Common myeloid progenitor, CD34-positive (primary cell): ENCODE measurements at regions not wholly inside any gene's neighbourhood (a gene's known extent, or its start where the extent isn't known, plus 50 kb on each side); places are given as distances from the start of the nearest gene placed in this dataset.

Source experiments
- CTCF ChIA-PET: fragments of 350-600 bp; sonication (Branson Sonifier 250); formaldehyde crosslinking; loops from one replicate; lab custom pipeline; 2021; ENCODE audit warnings: antibody characterized with exemption; lab: Charles Lee
- POLR2A ChIA-PET: fragments of 350-600 bp; sonication (Branson Sonifier 250); formaldehyde crosslinking; loops from one replicate; lab custom pipeline; 2021; ENCODE audit warnings: antibody characterized with exemption; lab: Charles Lee
- DNase-seq, 3 donors: peaks; one replicate each; pipeline versions ENCODE4 v3.0.0 to v3.0.0-alpha.2; 2013
- H3K27ac ChIP-seq, 2 experiments: 1 replicate in 1 of 2; 2 replicates in 1 of 2; pipeline ENCODE4 v1.7.0; 2013; ENCODE audit warnings: inconsistent platforms in 2 of 2, low read length in 2 of 2, mild to moderate bottlenecking in 2 of 2, low read depth in 1 of 2, moderate library complexity in 1 of 2; ENCODE audit not compliant: severe bottlenecking in 2 of 2, insufficient read depth in 1 of 2, poor library complexity in 1 of 2
- H3K27me3 ChIP-seq, 5 experiments: replicated peaks in 2 of 5; 1 replicate in 3 of 5; 2 replicates in 2 of 5; pipeline versions ENCODE4 v1.6.1 to v1.7.0; 2013; ENCODE audit warnings: low read length in 4 of 5, mild to moderate bottlenecking in 2 of 5, moderate library complexity in 2 of 5, inconsistent platforms in 1 of 5; ENCODE audit not compliant: insufficient read depth in 5 of 5, control insufficient read depth in 4 of 5
- H3K36me3 ChIP-seq, 4 experiments: 1 replicate in 2 of 4; 2 replicates in 2 of 4; pipeline versions ENCODE4 v1.6.1 to v1.7.0; 2013; ENCODE audit warnings: low read length in 3 of 4, control low read depth in 1 of 4, mild to moderate bottlenecking in 1 of 4; ENCODE audit not compliant: control insufficient read depth in 4 of 4, insufficient read depth in 4 of 4
- H3K4me1 ChIP-seq, 4 experiments: 1 replicate in 3 of 4; 2 replicates in 1 of 4; pipeline versions ENCODE4 v1.6.1 to v1.7.1; 2013; ENCODE audit warnings: low read length in 3 of 4, mild to moderate bottlenecking in 3 of 4, control low read depth in 1 of 4, inconsistent platforms in 1 of 4, moderate library complexity in 1 of 4; ENCODE audit not compliant: control insufficient read depth in 4 of 4, insufficient read depth in 4 of 4; ENCODE audit errors: control extremely low read depth in 1 of 4
- H3K4me3 ChIP-seq, 7 experiments: 1 replicate in 4 of 7; 2 replicates in 3 of 7; pipeline versions ENCODE4 v1.5.1 to v1.7.0; 2013; ENCODE audit warnings: mild to moderate bottlenecking in 7 of 7, low read length in 6 of 7, moderate library complexity in 6 of 7, inconsistent platforms in 2 of 7, low read depth in 2 of 7, control low read depth in 1 of 7; ENCODE audit not compliant: insufficient read depth in 4 of 7, control insufficient read depth in 1 of 7; ENCODE audit errors: extremely low read depth in 1 of 7
- H3K9me3 ChIP-seq, 5 experiments: 1 replicate in 4 of 5; 2 replicates in 1 of 5; pipeline versions ENCODE4 v1.6.1 to v1.7.1; 2013; ENCODE audit warnings: low read length in 4 of 5, mild to moderate bottlenecking in 2 of 5, inconsistent platforms in 1 of 5, low read depth in 1 of 5, moderate library complexity in 1 of 5; ENCODE audit not compliant: control insufficient read depth in 4 of 5, insufficient read depth in 2 of 5; ENCODE audit errors: control extremely low read depth in 1 of 5
- WGBS: methylation state at CpG from one replicate; pipeline ENCODE4 v1.1.5; 2013; ENCODE audit not compliant: insufficient coverage; 5-methylcytosine and 5-hydroxymethylcytosine counted together

DNA sequence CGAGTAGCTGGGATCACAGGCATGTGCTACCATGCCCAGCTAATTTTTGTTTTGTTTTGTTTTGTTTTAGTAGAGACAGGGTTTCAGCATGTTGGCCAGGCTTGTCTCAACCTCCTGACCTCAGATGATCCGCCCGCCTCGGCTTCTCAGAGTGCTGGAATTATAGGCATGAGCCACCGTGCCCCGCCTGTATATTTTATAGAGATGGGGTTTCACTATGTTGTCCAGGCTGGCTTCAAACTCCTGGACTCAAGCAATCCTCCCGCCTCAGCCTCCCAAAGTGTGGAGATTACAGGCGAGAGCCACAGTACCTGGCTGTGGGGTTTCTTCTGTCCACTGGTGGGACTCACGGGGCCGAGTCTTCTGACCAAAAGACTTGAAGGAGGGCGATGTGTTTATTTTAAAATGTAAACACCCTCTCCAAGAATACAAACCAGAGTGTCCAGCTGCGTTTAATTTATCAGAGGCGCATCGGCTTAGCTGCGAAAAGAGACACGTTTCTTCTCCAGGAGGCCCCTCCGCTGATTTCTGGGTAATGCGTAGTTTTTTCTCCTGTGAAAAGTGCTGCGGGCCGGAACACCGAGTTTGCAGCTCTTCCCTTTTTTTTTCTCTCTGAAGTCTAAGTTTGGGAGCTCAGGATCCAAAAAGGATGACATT, 86.9 kb upstream of the CIBAR2 start:
- Histone ChIP-seq H3K4me3 (no peak overlapping the region), H3K36me3 (no peaks in the 10 kb centered on the region), H3K27me3 (no peaks in the 10 kb centered on the region), H3K4me1 (peaks cover 0 to 11% (median 5%) of the 10 kb centered on the region in 4 experiments), H3K9me3 (no peaks in the 10 kb centered on the region), H3K27ac (no peak overlapping the region)
- DNase-seq, result no peak
- ChIA-PET POLR2A (interaction anchor here (0.7 kb wide), 1 partner anchor 30 kb away, joined by 4 read pairs; no protein-coding TSS in a partner anchor), CTCF (interaction anchor here (0.6 to 2.2 kb wide), 6 partner anchors 10 to 453 kb away, joined by 3 to 5 read pairs (median 3); no protein-coding TSS in a partner anchor)
- 96% methylated on average over 16 of the region's 21 CpGs for WGBS

DNA sequence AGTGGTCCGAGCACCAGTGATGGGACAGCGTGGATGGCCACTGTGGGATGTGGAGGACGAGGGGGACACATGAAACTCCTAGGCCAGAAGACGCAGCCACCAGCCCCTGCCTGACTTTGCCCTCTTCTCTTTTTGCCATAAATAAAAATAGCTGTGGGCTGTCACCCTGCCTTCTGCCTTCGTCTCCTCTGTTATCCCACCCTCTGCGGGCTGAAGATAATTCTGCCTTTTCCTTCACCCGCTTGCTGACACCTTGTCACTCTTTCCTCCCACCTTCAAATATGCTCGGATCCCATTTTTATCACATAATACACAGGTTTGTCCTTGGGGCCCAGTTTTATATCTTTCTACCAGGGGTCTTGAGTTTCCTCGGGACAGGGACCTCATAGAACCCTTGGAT, 87.6 kb upstream of the CIBAR2 start:
- H3K36me3 ChIP-seq, result no peaks in the 10 kb centered on the region
- no peaks in the 10 kb centered on the region for H3K27me3 ChIP-seq
- DNase-seq, result no peak
- ChIA-PET POLR2A (no interaction called here), CTCF (interaction anchor here (0.6 to 2.2 kb wide), 2 partner anchors 23 to 76 kb away, joined by 3 to 5 read pairs; no protein-coding TSS in a partner anchor)
- H3K9me3 ChIP-seq, result no peaks in the 10 kb centered on the region
- no peak overlapping the region for H3K4me3 ChIP-seq
- 84% methylated on average over 8 of the region's 9 CpGs for WGBS
- peaks cover 0 to 11% (median 5%) of the 10 kb centered on the region in 4 experiments for H3K4me1 ChIP-seq
- no peak overlapping the region for H3K27ac ChIP-seq

- Histone ChIP-seq H3K4me3 (no peak overlapping the region), H3K4me1 (peaks cover 0 to 11% (median 5%) of the 10 kb centered on the region in 4 experiments), H3K9me3 (no peaks in the 10 kb centered on the region), H3K27ac (no peak overlapping the region), H3K27me3 (no peaks in the 10 kb centered on the region), H3K36me3 (no peaks in the 10 kb centered on the region)
- CTCF ChIA-PET, result interaction anchor here (0.6 to 2.2 kb wide), 2 partner anchors 24 to 75 kb away, joined by 3 to 5 read pairs; no protein-coding TSS in a partner anchor
- WGBS, result 93% methylated on average over 17 of the region's 17 CpGs
- POLR2A ChIA-PET, result no interaction called here
- no peak for DNase-seq
These were observed 88.4 kb upstream of the CIBAR2 start for GRCh38 chr16:85200471-85201278.

- H3K4me3 ChIP-seq, result no peak overlapping the region
- no peak overlapping the region for H3K27ac ChIP-seq
- H3K9me3 ChIP-seq, result no peaks in the 10 kb centered on the region
- DNase-seq, result no peak
- CTCF ChIA-PET, result no interaction called here
- no peaks in the 10 kb centered on the region for H3K27me3 ChIP-seq
- H3K4me1 ChIP-seq, result peaks cover 0 to 14% (median 5%) of the 10 kb centered on the region in 4 experiments
- WGBS, result 84% methylated on average over 7 of the region's 8 CpGs
- POLR2A ChIA-PET, result no interaction called here
- no peaks in the 10 kb centered on the region for H3K36me3 ChIP-seq
These were observed 89.3 kb upstream of the CIBAR2 start for GRCh38 chr16:85201574-85201973.

DNA sequence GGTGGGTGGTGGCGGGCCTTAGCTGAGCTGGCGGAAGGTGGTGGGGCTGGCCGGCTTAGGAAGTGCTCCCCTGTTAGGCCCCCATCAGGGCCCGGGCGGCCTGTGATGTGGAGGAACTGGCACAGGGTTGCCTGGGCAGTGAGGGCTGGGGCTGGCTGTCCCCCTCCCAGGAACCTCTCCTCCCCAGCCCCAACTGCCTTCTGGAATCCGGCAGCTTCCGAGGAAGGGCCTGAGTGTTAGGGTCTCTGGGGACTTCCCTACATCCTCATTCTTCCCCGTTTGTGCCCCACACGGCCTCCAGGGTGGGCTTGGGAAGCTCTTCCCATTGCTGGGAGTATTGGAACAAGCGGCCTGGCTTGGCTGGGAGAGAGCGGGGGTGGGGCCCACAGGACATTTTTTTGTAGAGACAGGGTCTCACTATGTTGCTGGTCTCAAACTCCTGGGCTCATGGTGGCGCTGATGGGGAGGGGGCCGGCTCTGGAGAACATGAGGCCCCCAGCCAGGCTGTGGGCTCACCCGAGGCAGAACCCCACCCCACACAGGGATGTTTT, 89.9 kb upstream of the CIBAR2 start:
- no peaks in the 10 kb centered on the region for H3K27me3 ChIP-seq
- H3K4me3 ChIP-seq, result no peak overlapping the region
- peaks cover 0 to 18% (median 5%) of the 10 kb centered on the region in 4 experiments for H3K4me1 ChIP-seq
- H3K36me3 ChIP-seq, result no peaks in the 10 kb centered on the region
- CTCF ChIA-PET, result interaction anchor here (1.0 kb wide), 1 partner anchor 15 kb away, joined by 3 read pairs; no protein-coding TSS in a partner anchor
- H3K27ac ChIP-seq, result no peak overlapping the region
- DNase-seq, result no peak
- no peaks in the 10 kb centered on the region for H3K9me3 ChIP-seq
- 64% methylated on average over 8 of the region's 14 CpGs for WGBS
- POLR2A ChIA-PET, result no interaction called here

DNA sequence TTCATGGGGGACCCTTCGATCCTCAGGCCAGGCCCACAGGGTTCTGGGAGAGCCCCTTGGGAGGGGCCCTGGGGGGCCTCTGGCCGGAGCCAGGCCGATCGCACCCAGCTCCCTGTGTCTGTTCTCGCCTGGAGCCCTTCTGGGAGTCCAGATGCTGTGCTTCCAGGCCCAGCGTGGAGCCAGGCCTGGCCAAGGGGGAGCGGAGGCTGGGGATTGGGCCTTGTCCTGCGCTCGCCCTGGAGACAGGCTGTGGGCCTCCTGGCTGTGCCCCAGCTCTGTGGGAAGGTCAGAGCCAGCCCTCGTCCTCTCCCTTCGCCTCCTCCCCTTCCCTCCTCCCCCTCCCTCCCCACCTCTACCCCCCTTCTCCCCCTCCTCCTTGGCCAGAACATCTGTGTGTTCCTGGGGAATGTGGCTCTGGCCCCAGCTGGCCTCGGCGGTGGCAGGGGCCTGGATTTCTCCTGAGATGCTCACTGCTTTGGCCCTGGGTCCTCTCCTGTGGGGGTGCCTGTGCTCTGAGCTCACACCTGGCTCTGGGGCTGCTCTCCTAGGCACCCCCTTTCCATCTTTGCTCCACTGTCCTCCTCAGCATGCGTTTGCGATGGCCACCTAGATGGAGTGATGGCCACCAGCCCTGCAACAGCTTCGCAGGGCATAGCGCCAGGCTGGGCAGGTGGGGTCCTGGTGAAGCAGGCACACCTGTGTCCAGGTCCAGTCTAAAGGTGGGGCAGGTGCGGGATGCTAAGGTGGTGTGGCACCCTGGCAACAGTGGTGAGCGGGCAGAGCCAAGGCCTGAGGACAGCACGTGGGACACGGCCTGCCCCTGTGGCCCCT, 90.6 kb upstream of the CIBAR2 start:
- WGBS, result 80% methylated on average over 13 of the region's 21 CpGs
- ChIA-PET POLR2A (interaction anchor here (0.7 kb wide), 1 partner anchor 14 kb away, joined by 3 read pairs; no protein-coding TSS in a partner anchor), CTCF (interaction anchor here (1.0 to 1.2 kb wide), 2 partner anchors 8 to 14 kb away, joined by 3 to 4 read pairs; no protein-coding TSS in a partner anchor)
- no peak for DNase-seq
- H3K27ac ChIP-seq, result no peak overlapping the region
- no peaks in the 10 kb centered on the region for H3K36me3 ChIP-seq
- no peak overlapping the region for H3K4me3 ChIP-seq
- H3K4me1 ChIP-seq, result peaks cover 0 to 18% (median 5%) of the 10 kb centered on the region in 4 experiments
- no peaks in the 10 kb centered on the region for H3K27me3 ChIP-seq
- H3K9me3 ChIP-seq, result no peaks in the 10 kb centered on the region
